ENCODE measurements at regions not wholly inside any gene's neighbourhood (a gene's known extent, or its start where the extent isn't known, plus 50 kb on each side); places are given as distances from the start of the nearest gene placed in this dataset.

DNA sequence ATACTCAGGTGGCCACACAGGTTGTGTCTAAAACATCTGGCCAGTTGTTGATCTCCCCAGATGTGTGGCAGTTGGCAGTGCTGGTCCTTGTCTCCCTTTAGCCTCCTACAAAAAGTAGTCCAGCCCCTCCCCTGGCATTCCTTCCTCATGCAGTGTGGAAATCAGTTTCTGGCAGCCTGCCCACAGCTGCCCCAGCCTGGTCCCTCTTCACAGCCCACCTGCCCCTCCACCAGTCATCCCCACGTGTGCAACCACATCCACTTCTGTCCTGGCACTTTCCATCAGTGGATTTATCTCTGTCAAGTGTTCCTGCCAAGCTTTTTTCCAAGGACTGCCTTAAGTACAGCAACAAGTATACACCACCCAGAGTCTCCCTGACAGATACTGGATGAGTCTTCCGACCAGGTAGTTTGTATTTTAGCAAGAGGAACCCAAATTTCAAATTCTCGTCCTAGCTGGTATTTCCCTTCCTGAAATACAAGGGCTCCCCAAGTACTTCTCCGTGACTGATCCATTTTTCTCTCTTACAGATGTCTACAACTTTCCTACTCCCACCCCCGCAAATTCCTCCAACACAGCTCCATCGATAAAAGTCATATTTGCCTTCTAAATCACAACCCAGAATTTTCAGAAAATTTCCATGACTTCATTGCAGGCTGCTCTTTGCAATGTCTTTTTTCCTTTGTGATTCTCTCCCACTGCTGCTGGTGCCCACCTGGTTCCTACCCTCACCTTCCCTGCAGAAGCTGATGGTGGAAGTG is 313.5 kb downstream of the FOXO1 start:
- TF ChIP-seq CTCF (IDR thresholded peaks at IDR 0.05 in 8 of 11, conservative IDR thresholded peaks at IDR 0.05 in 3 of 11) (no peak), POLR2A (IDR thresholded peaks at IDR 0.05) (no peak)
